ENCODE measurements at regions not wholly inside any gene's neighbourhood (a gene's known extent, or its start where the extent isn't known, plus 50 kb on each side); places are given as distances from the start of the nearest gene placed in this dataset.

DNA sequence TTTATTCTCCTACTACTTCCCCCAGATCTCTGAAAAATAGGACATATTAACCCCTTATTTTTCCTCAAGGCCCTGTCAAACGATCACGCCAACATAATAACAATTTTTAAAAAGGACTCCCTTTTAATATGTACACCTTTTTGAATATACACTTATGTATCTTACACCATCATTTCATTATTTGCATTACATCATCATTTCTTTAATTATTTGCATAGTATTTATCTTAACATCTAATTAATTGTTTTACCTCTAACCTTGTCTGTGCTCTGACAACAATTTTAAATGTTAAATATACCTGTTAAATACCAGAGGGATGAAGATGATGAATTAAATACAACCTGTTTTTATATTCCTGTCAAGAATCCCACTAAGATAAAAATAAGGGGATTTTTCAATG lies 432.2 kb downstream of the PTPRC start:
- DNase-seq (no peak), ATAC-seq (no peak)
- H3K27ac ChIP-seq = no peak overlapping the region
- H3K27me3 ChIP-seq = no peaks in the 10 kb centered on the region
- TF ChIP-seq, protein P1, sequence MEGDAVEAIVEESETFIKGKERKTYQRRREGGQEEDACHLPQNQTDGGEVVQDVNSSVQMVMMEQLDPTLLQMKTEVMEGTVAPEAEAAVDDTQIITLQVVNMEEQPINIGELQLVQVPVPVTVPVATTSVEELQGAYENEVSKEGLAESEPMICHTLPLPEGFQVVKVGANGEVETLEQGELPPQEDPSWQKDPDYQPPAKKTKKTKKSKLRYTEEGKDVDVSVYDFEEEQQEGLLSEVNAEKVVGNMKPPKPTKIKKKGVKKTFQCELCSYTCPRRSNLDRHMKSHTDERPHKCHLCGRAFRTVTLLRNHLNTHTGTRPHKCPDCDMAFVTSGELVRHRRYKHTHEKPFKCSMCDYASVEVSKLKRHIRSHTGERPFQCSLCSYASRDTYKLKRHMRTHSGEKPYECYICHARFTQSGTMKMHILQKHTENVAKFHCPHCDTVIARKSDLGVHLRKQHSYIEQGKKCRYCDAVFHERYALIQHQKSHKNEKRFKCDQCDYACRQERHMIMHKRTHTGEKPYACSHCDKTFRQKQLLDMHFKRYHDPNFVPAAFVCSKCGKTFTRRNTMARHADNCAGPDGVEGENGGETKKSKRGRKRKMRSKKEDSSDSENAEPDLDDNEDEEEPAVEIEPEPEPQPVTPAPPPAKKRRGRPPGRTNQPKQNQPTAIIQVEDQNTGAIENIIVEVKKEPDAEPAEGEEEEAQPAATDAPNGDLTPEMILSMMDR (IDR thresholded peaks at IDR 0.05) = no peak
- no peaks in the 10 kb centered on the region for H3K36me3 ChIP-seq
- intact Hi-C loops (cut with DNase I) = no loop called here
- H3K4me3 ChIP-seq = no peak overlapping the region
- no peaks in the 10 kb centered on the region for H3K4me1 ChIP-seq
- no peaks in the 10 kb centered on the region for H3K9me3 ChIP-seq

DNA sequence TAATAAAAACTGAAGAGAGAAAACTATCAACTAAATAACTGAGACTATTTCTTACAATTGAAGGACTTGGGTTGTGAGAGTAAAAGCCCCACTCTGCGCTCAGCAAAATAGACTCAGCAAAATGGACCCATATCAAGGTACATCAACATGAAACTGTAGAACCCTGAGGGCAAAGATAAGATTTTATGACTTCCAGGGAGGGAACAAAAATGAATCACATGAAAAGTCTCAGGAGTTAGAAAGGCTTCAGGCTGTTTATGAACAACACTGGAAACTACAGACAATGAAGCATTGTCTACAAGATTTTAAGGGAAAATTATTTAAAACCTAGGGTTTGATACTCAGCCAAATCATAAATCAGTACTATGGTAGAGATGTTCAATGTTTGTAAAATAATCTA lies 434.3 kb downstream of the PTPRC start:
- H3K4me3 ChIP-seq = no peak overlapping the region
- no peak overlapping the region for H3K27ac ChIP-seq
- intact Hi-C loops (cut with DNase I) = no loop called here
- TF ChIP-seq, protein P1 (IDR thresholded peaks at IDR 0.05) = no peak
- DNase-seq (no peak), ATAC-seq (no peak)
- H3K27me3 ChIP-seq = no peaks in the 10 kb centered on the region
- no peaks in the 10 kb centered on the region for H3K4me1 ChIP-seq
- H3K36me3 ChIP-seq = no peaks in the 10 kb centered on the region
- no peaks in the 10 kb centered on the region for H3K9me3 ChIP-seq

DNA sequence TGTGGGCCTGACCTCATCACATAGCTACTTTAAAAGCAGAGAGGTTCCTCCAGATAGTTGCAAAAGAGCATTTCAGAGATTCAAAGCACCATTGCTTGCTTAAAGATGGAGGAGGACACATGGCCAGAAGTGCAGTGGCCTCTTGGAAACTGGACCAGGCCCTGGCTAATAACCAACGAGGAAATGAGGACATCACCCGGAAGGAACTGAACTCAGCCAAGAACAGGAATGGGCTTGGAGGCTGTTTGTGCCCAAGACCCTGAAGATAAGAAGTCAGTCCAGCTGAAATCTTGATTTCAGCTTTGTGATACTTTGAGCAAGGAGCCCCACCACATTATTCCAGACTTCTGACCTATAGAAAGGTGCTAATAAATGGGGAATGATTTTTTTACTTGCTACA lies 437.0 kb downstream of the PTPRC start:
- H3K9me3 ChIP-seq = no peaks in the 10 kb centered on the region
- no peaks in the 10 kb centered on the region for H3K36me3 ChIP-seq
- H3K4me1 ChIP-seq = no peaks in the 10 kb centered on the region
- H3K27me3 ChIP-seq = no peaks in the 10 kb centered on the region
- no peak overlapping the region for H3K27ac ChIP-seq
- no peak for ATAC-seq
- H3K4me3 ChIP-seq = no peak overlapping the region
- DNase-seq = no peak
- TF ChIP-seq, protein P1 (IDR thresholded peaks at IDR 0.05) = no peak
- intact Hi-C loops (cut with DNase I) = no loop called here

DNA sequence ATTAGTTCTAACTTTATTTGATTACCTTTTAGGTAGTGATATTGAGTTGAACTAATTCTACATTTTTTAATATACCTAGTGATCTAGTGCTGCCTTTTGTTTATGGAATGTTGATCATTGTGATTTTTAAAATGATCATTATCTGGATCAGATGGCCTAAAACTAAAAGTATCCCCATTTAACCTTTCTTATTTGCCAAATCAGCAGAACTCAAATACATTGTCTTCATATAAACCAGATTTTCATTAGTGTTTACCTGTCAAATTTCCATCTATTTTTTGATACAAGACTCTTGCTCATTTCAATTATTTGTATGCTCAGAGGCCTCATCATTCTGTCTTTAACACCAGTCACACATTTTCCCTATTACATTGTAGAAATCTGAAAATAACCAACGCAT lies 441.2 kb downstream of the PTPRC start:
- H3K4me1 ChIP-seq = no peaks in the 10 kb centered on the region
- no peaks in the 10 kb centered on the region for H3K36me3 ChIP-seq
- H3K9me3 ChIP-seq = no peaks in the 10 kb centered on the region
- ATAC-seq (no peak), DNase-seq (no peak)
- no peaks in the 10 kb centered on the region for H3K27me3 ChIP-seq
- intact Hi-C loops (cut with DNase I) = no loop called here
- H3K27ac ChIP-seq = no peak overlapping the region
- TF ChIP-seq, protein P1 (IDR thresholded peaks at IDR 0.05) = no peak
- H3K4me3 ChIP-seq = no peak overlapping the region

DNA sequence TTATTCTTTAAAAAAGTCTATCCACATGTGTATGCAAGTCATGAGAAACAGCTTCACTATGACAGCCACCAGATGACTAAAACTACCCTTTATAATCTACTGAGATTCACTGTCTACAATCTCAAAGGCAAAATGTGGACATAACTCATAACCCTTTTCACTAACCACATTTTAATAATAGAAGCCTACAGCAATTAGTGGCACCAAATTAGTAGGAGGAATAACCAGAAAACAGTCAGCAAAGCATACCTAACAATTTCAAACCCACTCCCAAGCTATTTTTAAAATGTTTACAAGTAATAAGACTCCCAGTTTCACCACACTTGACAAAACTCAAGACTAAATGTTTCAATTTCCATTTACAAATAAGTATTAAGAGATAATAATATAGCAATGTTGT lies 442.9 kb downstream of the PTPRC start:
- ATAC-seq (no peak), DNase-seq (no peak)
- TF ChIP-seq, protein P1 (IDR thresholded peaks at IDR 0.05) = no peak
- H3K9me3 ChIP-seq = no peaks in the 10 kb centered on the region
- no peaks in the 10 kb centered on the region for H3K27me3 ChIP-seq
- no peaks in the 10 kb centered on the region for H3K36me3 ChIP-seq
- H3K27ac ChIP-seq = no peak overlapping the region
- intact Hi-C loops (cut with DNase I) = no loop called here
- no peaks in the 10 kb centered on the region for H3K4me1 ChIP-seq
- no peak overlapping the region for H3K4me3 ChIP-seq

DNA sequence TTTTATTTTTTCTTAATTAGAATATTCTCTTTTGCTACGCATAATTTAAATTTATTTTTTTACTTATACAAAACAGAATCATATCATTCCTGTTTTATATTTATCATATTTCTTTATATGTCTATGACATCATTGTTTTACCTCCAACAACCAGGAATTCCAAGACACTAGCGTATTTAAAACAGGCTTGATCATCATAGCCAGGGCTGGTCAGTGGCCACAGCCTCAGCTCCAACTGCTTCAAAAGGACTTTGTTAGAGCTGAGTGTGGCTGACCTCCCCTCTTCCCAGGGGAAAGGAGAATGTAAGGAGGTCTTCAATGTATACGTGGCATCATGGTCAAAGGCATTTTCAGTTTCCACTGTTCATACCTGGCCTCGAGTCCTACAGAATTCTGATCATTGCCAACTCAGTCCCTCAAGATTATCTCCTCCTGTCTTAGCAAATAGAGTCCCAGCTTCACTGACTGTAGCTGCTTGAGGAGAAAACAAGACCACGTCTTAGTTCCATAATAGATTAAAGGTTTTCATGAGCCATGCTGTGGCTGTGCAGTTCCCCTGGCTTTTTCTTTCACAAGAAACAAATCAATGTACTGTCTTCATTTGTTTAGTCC lies 444.0 kb downstream of the PTPRC start:
- Histone ChIP-seq H3K27me3 (no peaks in the 10 kb centered on the region), H3K4me3 (no peak overlapping the region), H3K4me1 (no peaks in the 10 kb centered on the region), H3K27ac (no peak overlapping the region), H3K36me3 (no peaks in the 10 kb centered on the region), H3K9me3 (no peaks in the 10 kb centered on the region)
- ATAC-seq (no peak), DNase-seq (no peak)
- TF ChIP-seq, protein P1 (IDR thresholded peaks at IDR 0.05) = no peak
- intact Hi-C loops (cut with DNase I) = no loop called here

Data from upper lobe of right lung (tissue), 1 donor.